Heart left ventricle (tissue), 13 donors: ENCODE measurements at regions not wholly inside any gene's neighbourhood (a gene's known extent, or its start where the extent isn't known, plus 50 kb on each side); places are given as distances from the start of the nearest gene placed in this dataset.

ENCODE experiments used
- CTCF ChIP-seq, 12 donors: fragments of 200-600 bp; sonication (generic) in 4 of 12; IDR thresholded peaks; one replicate each; pipeline versions ENCODE4 v1.5.0 to v1.8.0; 2018 to 2022; ENCODE audit warnings: antibody characterized with exemption in 12 of 12, mild to moderate bottlenecking in 5 of 12
- POLR2A ChIP-seq, 2 donors: fragments of 450-650 bp; IDR thresholded peaks; one replicate each; pipeline ENCODE4 v1.6.1; 2017; ENCODE audit warnings: antibody characterized with exemption in 2 of 2, mild to moderate bottlenecking in 2 of 2, moderate library complexity in 2 of 2
- donor health status: ischemic (EF 13 %, LVEDD 7.1; RV severe dilation, severe dysfunction).
- donor health status: DM: no; HTN: yes; CAD: no.
- donor health status: DM: no; HTN: no; CAD: no.
- donor health status: ischemic (EF 25% LVEDD 6.9; RV normal size, moderate dysfunction).
- donor health status: ischemic (EF 25% LVEDD 5.7; RV mildly dilated, moderate dysfunction).
- donor health status: ischemic (EF 35%, LVEDD 5.7; RV mildly dilated, moderate dysfunction).
- donor health status: nonischemic (EF 11% LVEDD 7.7; RV severe dilation, severe dysfunction).
- donor health status: DM: yes; HTN: yes; CAD: no.
- donor health status: PGD.
- donor health status: ischemic (EF 29% LVEDD 5.4; RV normal size, mild dysfunction).
- donor health status: nonischemic (EF 23%, LVEDD 6.1; RV moderate dilation, normal function).

DNA sequence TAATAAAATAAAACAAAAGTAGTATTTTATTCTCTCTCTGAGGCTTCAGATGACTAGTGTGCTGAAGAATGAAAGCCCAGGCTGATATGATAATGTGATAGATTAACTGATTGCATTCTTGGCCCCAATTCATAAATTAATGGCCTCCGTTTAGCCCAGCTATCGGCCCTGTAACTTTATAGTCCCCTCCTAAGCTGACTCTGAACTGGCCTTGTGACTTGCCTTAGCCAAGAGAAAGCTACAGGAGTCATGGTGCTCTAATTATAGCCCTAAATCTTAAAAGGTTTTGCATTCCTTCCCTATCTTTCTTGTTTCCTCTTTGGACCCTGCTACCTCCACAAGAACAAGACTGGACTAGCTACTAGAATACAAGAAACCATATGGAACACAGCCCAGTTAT lies 123.2 kb upstream of the EPHA3 start:
- TF ChIP-seq CTCF (IDR thresholded peaks at IDR 0.05) (no peak), POLR2A (IDR thresholded peaks at IDR 0.05) (no peak)
